ENCODE measurements at regions not wholly inside any gene's neighbourhood (a gene's known extent, or its start where the extent isn't known, plus 50 kb on each side); places are given as distances from the start of the nearest gene placed in this dataset.

DNA sequence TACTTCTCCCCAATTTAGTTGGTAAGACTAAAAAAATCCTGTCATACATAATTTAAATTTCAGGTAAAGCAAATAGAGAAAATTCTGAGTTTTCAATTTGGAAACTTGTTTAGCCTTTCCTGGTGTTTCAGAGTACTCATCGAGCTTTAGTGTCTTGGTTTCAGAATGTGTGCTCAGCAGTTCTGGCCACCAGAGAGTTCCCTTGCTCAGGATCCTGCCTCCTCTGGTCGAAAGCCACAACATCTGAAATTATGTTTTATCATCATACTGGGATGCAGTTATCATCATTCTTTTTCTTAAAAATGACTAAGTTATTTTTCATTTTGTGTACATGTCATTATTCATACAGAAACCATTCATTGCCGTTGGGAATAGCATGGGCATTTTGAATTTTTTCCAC lies 263.2 kb upstream of the SPRY2 start:
- Histone ChIP-seq H3K36me3 (ENCODE audit: control insufficient read depth in 4 of 4, insufficient read depth in 4 of 4, low read length in 3 of 4) (no peaks in the 10 kb centered on the region), H3K27me3 (replicated peaks in 2 of 5; ENCODE audit: control insufficient read depth in 4 of 5, insufficient read depth in 5 of 5, low read length in 4 of 5) (no peaks in the 10 kb centered on the region), H3K4me3 (ENCODE audit: control insufficient read depth in 1 of 7, extremely low read depth in 1 of 7, insufficient read depth in 4 of 7, low read depth in 2 of 7, low read length in 6 of 7) (no peak overlapping the region), H3K4me1 (ENCODE audit: control extremely low read depth in 1 of 4, control insufficient read depth in 4 of 4, insufficient read depth in 4 of 4, low read length in 3 of 4) (peaks cover 0 to 2% (median 0%) of the 10 kb centered on the region in 4 experiments), H3K27ac (ENCODE audit: insufficient read depth in 1 of 2, low read depth in 1 of 2, low read length in 2 of 2, poor library complexity in 1 of 2, severe bottlenecking in 2 of 2) (no peak overlapping the region), H3K9me3 (ENCODE audit: control extremely low read depth in 1 of 5, control insufficient read depth in 4 of 5, insufficient read depth in 2 of 5, low read depth in 1 of 5, low read length in 4 of 5) (no peaks in the 10 kb centered on the region)
- WGBS (ENCODE audit: insufficient coverage), result 88% methylated on average over 1 of the region's 3 CpGs
- no peak for DNase-seq
- POLR2A ChIA-PET, result interaction anchor here (0.7 kb wide), 1 partner anchor 138 kb away, joined by 3 read pairs; no protein-coding TSS in a partner anchor
- CTCF ChIA-PET, result no interaction called here

DNA sequence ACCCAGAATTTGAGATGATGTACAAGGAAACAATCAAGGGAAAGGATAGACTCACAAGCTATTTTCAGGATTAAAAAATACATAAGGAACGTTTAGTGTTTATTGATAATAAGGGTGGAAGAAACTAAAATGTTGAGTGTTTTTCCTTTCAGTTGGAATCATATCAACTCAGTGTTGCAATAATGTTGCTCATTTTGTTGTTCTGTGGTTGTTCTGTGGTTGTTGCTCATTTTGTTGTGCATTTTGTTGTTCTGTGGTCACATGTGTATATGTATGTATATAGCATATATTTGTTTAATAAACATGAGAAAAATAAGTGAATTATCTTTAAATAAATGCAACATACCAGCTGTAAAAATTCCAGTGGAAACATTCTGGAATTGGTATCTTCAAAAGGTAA lies 262.4 kb upstream of the SPRY2 start:
- WGBS (ENCODE audit: insufficient coverage), result 100% methylated on average over 1 of the region's 1 CpG
- peaks cover 0 to 2% (median 0%) of the 10 kb centered on the region in 4 experiments for H3K4me1 ChIP-seq (ENCODE audit: control extremely low read depth in 1 of 4, control insufficient read depth in 4 of 4, insufficient read depth in 4 of 4, low read length in 3 of 4)
- ChIA-PET POLR2A (interaction anchor here (0.7 kb wide), 1 partner anchor 139 kb away, joined by 3 read pairs; no protein-coding TSS in a partner anchor), CTCF (no interaction called here)
- no peaks in the 10 kb centered on the region for H3K27me3 ChIP-seq (replicated peaks in 2 of 5; ENCODE audit: control insufficient read depth in 4 of 5, insufficient read depth in 5 of 5, low read length in 4 of 5)
- no peak overlapping the region for H3K4me3 ChIP-seq (ENCODE audit: control insufficient read depth in 1 of 7, extremely low read depth in 1 of 7, insufficient read depth in 4 of 7, low read depth in 2 of 7, low read length in 6 of 7)
- DNase-seq, result no peak
- no peaks in the 10 kb centered on the region for H3K36me3 ChIP-seq (ENCODE audit: control insufficient read depth in 4 of 4, insufficient read depth in 4 of 4, low read length in 3 of 4)
- no peaks in the 10 kb centered on the region for H3K9me3 ChIP-seq (ENCODE audit: control extremely low read depth in 1 of 5, control insufficient read depth in 4 of 5, insufficient read depth in 2 of 5, low read depth in 1 of 5, low read length in 4 of 5)
- H3K27ac ChIP-seq (ENCODE audit: insufficient read depth in 1 of 2, low read depth in 1 of 2, low read length in 2 of 2, poor library complexity in 1 of 2, severe bottlenecking in 2 of 2), result no peak overlapping the region

DNA sequence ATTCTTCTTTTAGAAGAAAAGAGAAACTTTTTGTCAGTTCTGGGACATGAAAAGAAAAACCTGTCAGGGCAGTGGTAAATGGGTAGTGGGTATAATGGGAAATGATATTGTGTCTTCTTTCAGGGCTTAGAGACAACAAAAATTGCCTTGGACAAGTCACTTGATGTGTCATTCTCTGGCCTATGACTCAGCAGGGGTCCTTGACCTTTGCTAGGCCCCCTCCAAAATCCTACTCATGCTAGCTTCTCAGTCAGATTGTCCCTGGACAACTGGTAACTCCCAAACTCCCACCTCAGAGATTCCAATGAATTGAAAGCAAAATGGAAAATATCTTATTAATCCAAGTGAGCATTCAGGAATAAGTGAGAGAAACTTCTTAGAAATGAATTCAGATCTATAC lies 258.8 kb upstream of the SPRY2 start:
- Histone ChIP-seq H3K27me3 (replicated peaks in 2 of 5; ENCODE audit: control insufficient read depth in 4 of 5, insufficient read depth in 5 of 5, low read length in 4 of 5) (no peaks in the 10 kb centered on the region), H3K4me3 (ENCODE audit: control insufficient read depth in 1 of 7, extremely low read depth in 1 of 7, insufficient read depth in 4 of 7, low read depth in 2 of 7, low read length in 6 of 7) (no peak overlapping the region), H3K27ac (ENCODE audit: insufficient read depth in 1 of 2, low read depth in 1 of 2, low read length in 2 of 2, poor library complexity in 1 of 2, severe bottlenecking in 2 of 2) (no peak overlapping the region), H3K9me3 (ENCODE audit: control extremely low read depth in 1 of 5, control insufficient read depth in 4 of 5, insufficient read depth in 2 of 5, low read depth in 1 of 5, low read length in 4 of 5) (no peaks in the 10 kb centered on the region), H3K36me3 (ENCODE audit: control insufficient read depth in 4 of 4, insufficient read depth in 4 of 4, low read length in 3 of 4) (no peaks in the 10 kb centered on the region), H3K4me1 (ENCODE audit: control extremely low read depth in 1 of 4, control insufficient read depth in 4 of 4, insufficient read depth in 4 of 4, low read length in 3 of 4) (peaks cover 0 to 2% (median 0%) of the 10 kb centered on the region in 4 experiments)
- ChIA-PET POLR2A (no interaction called here), CTCF (no interaction called here)
- peak in 1 of 3 donors; percentile 3 for DNase-seq

DNA sequence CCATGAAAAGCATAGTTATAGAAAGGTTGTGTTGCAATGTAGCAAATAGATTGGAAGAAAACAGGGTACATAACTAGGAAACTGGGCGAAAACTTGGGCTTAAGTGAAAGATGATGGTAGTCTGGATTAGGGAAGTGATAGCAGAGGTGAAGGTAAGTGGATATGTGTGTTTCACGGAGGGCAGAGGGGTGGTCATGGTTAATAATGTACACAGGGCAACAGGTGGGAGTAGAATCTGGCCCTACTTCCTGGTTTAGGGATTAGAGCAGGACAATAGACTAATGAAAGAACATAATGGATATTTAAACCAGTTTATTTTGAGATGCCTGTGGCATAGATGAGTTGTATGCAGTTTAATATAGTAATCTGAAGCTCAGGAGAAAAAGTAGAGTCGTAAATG lies 257.3 kb upstream of the SPRY2 start:
- POLR2A ChIA-PET, result no interaction called here
- no peaks in the 10 kb centered on the region for H3K27me3 ChIP-seq (replicated peaks in 2 of 5; ENCODE audit: control insufficient read depth in 4 of 5, insufficient read depth in 5 of 5, low read length in 4 of 5)
- WGBS (ENCODE audit: insufficient coverage), result 92% methylated on average over 3 of the region's 3 CpGs
- peaks cover 0 to 5% (median 0%) of the 10 kb centered on the region in 4 experiments for H3K4me1 ChIP-seq (ENCODE audit: control extremely low read depth in 1 of 4, control insufficient read depth in 4 of 4, insufficient read depth in 4 of 4, low read length in 3 of 4)
- DNase-seq, result no peak
- H3K27ac ChIP-seq (ENCODE audit: insufficient read depth in 1 of 2, low read depth in 1 of 2, low read length in 2 of 2, poor library complexity in 1 of 2, severe bottlenecking in 2 of 2), result no peak overlapping the region
- CTCF ChIA-PET, result interaction anchor here (1.2 kb wide), 1 partner anchor 11 kb away, joined by 3 read pairs; no protein-coding TSS in a partner anchor
- H3K4me3 ChIP-seq (ENCODE audit: control insufficient read depth in 1 of 7, extremely low read depth in 1 of 7, insufficient read depth in 4 of 7, low read depth in 2 of 7, low read length in 6 of 7), result no peak overlapping the region
- H3K9me3 ChIP-seq (ENCODE audit: control extremely low read depth in 1 of 5, control insufficient read depth in 4 of 5, insufficient read depth in 2 of 5, low read depth in 1 of 5, low read length in 4 of 5), result no peaks in the 10 kb centered on the region
- no peaks in the 10 kb centered on the region for H3K36me3 ChIP-seq (ENCODE audit: control insufficient read depth in 4 of 4, insufficient read depth in 4 of 4, low read length in 3 of 4)

DNA sequence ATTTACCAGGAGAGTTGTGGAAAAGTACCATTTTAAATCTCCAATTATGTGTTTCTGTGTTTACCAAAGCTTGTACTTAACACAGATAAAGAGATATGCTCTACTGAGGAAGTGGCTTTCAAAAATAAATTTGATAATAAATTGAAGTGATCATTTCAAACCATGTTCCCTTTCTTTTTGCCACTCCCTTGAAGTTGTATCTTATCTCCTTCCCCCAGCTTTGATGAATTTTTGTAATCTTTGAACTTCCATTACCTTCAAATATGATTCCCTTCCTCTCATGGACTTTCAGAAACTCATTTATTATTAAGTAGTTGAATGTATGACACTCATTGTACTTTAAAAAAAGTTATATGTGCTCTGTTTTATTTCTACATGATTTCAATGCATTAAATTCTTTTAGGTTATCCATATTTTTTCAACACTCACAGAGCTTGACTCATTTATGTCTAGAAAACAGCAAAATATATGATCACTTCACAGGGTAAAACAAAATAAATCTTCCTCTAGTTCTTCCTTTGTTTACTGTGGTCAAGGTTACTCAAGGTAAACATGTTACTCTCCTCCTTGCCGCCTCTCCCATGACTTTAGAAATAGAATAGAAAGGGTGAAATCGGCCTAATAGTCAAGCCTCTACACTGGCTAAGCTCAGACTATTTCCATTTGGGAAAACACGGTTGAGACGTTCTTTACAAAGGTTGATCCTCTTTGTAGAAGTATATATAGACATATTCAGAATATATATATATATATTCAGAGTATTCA lies 251.2 kb upstream of the SPRY2 start:
- Histone ChIP-seq H3K36me3 (ENCODE audit: control insufficient read depth in 4 of 4, insufficient read depth in 4 of 4, low read length in 3 of 4) (no peaks in the 10 kb centered on the region), H3K4me1 (ENCODE audit: control extremely low read depth in 1 of 4, control insufficient read depth in 4 of 4, insufficient read depth in 4 of 4, low read length in 3 of 4) (peaks cover 0 to 14% (median 0%) of the 10 kb centered on the region in 4 experiments), H3K27me3 (replicated peaks in 2 of 5; ENCODE audit: control insufficient read depth in 4 of 5, insufficient read depth in 5 of 5, low read length in 4 of 5) (no peaks in the 10 kb centered on the region), H3K4me3 (ENCODE audit: control insufficient read depth in 1 of 7, extremely low read depth in 1 of 7, insufficient read depth in 4 of 7, low read depth in 2 of 7, low read length in 6 of 7) (peak overlapping the region in 1 of 7 experiments; percentile 15), H3K9me3 (ENCODE audit: control extremely low read depth in 1 of 5, control insufficient read depth in 4 of 5, insufficient read depth in 2 of 5, low read depth in 1 of 5, low read length in 4 of 5) (peaks cover 0 to 9% (median 0%) of the 10 kb centered on the region in 5 experiments), H3K27ac (ENCODE audit: insufficient read depth in 1 of 2, low read depth in 1 of 2, low read length in 2 of 2, poor library complexity in 1 of 2, severe bottlenecking in 2 of 2) (peak overlapping the region in 1 of 2 experiments; percentile 55)
- WGBS (ENCODE audit: insufficient coverage), result no CpG with 5 or more reads among the region's 4 CpGs
- CTCF ChIA-PET, result no interaction called here
- peak; percentile 35 to 81 (median 60) for DNase-seq
- POLR2A ChIA-PET, result interaction anchor here (0.6 kb wide), 1 partner anchor 258 kb away, joined by 5 read pairs; no protein-coding TSS in a partner anchor

DNA sequence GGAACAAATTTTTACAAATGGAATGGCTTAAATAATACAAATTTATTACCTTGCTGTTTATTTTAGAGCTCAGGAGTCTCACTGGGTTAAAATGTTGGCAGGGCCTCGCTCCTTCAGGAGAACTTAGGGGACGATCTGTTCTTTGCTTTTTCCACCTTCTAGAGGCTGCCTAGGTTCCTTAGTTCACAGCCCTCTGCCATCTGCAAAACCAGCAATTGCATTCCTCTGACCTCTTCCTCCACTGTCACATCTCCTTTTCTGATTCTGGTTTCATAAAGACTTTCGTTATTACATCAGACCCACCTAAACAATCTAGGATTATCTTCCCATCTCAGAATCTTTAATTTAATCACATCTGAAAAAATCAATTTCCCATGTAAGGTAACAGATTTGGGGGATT lies 249.6 kb upstream of the SPRY2 start:
- DNase-seq, result no peak
- Histone ChIP-seq H3K36me3 (ENCODE audit: control insufficient read depth in 4 of 4, insufficient read depth in 4 of 4, low read length in 3 of 4) (no peaks in the 10 kb centered on the region), H3K4me1 (ENCODE audit: control extremely low read depth in 1 of 4, control insufficient read depth in 4 of 4, insufficient read depth in 4 of 4, low read length in 3 of 4) (peaks cover 0 to 14% (median 0%) of the 10 kb centered on the region in 4 experiments), H3K4me3 (ENCODE audit: control insufficient read depth in 1 of 7, extremely low read depth in 1 of 7, insufficient read depth in 4 of 7, low read depth in 2 of 7, low read length in 6 of 7) (no peak overlapping the region), H3K9me3 (ENCODE audit: control extremely low read depth in 1 of 5, control insufficient read depth in 4 of 5, insufficient read depth in 2 of 5, low read depth in 1 of 5, low read length in 4 of 5) (peaks cover 0 to 9% (median 0%) of the 10 kb centered on the region in 5 experiments), H3K27me3 (replicated peaks in 2 of 5; ENCODE audit: control insufficient read depth in 4 of 5, insufficient read depth in 5 of 5, low read length in 4 of 5) (no peaks in the 10 kb centered on the region), H3K27ac (ENCODE audit: insufficient read depth in 1 of 2, low read depth in 1 of 2, low read length in 2 of 2, poor library complexity in 1 of 2, severe bottlenecking in 2 of 2) (no peak overlapping the region)
- ChIA-PET CTCF (no interaction called here), POLR2A (no interaction called here)
- WGBS (ENCODE audit: insufficient coverage), result 100% methylated on average over 3 of the region's 3 CpGs

DNA sequence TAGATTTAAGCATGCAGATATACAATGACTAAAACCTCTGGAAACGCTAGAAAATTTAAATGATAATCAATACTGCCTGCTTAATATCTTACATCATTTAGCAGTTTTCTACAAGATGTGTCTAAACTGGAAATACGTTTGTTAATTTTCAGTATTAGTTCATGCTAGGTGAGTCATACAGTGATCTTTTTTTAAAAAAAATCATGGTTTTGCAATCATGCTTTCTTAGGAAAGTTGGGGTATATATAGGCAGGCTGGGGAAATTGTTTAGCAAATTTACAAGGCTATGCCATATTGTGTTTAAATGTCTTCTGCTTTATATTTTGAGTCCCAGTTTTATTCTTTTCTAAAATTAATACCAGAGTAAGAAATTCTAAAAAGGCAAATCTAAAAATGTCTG lies 245.4 kb upstream of the SPRY2 start:
- CTCF ChIA-PET, result no interaction called here
- no peaks in the 10 kb centered on the region for H3K27me3 ChIP-seq (replicated peaks in 2 of 5; ENCODE audit: control insufficient read depth in 4 of 5, insufficient read depth in 5 of 5, low read length in 4 of 5)
- H3K4me1 ChIP-seq (ENCODE audit: control extremely low read depth in 1 of 4, control insufficient read depth in 4 of 4, insufficient read depth in 4 of 4, low read length in 3 of 4), result no peaks in the 10 kb centered on the region
- no peak overlapping the region for H3K4me3 ChIP-seq (ENCODE audit: control insufficient read depth in 1 of 7, extremely low read depth in 1 of 7, insufficient read depth in 4 of 7, low read depth in 2 of 7, low read length in 6 of 7)
- DNase-seq, result no peak
- H3K9me3 ChIP-seq (ENCODE audit: control extremely low read depth in 1 of 5, control insufficient read depth in 4 of 5, insufficient read depth in 2 of 5, low read depth in 1 of 5, low read length in 4 of 5), result peaks cover 0 to 9% (median 0%) of the 10 kb centered on the region in 5 experiments
- WGBS (ENCODE audit: insufficient coverage), result 100% methylated on average over 1 of the region's 2 CpGs
- H3K36me3 ChIP-seq (ENCODE audit: control insufficient read depth in 4 of 4, insufficient read depth in 4 of 4, low read length in 3 of 4), result no peaks in the 10 kb centered on the region
- POLR2A ChIA-PET, result no interaction called here
- H3K27ac ChIP-seq (ENCODE audit: insufficient read depth in 1 of 2, low read depth in 1 of 2, low read length in 2 of 2, poor library complexity in 1 of 2, severe bottlenecking in 2 of 2), result no peak overlapping the region

Measured in common myeloid progenitor, CD34-positive (primary cell).